ENCODE measurements at regions not wholly inside any gene's neighbourhood (a gene's known extent, or its start where the extent isn't known, plus 50 kb on each side); places are given as distances from the start of the nearest gene placed in this dataset.
"Not testable (repeated sequence)": the region's sequence is repeated elsewhere in the genome, so short reads cannot be mapped to it uniquely, and the experiment has no call there.

DNA sequence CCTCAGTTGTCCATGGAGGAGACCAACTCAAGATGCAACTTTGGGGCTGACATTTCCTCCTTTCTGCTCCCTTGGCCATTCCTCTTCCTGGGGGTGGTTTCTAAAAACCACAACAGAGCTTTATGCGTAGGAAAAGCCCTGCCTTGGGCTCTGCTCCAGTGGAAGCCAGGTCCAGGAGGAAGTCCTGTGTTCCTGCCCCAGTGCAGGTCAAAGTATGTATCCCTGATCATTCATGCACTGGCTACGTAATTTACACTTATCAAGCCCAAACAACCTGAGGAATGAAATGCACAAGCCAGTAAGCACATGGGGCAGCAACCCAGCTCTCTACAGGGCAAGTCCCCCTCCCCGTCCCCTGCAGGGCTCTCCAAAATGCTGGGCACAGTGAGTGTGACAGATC, 4498.1 kb upstream of the TPTE start:
- TF ChIP-seq, protein P1, sequence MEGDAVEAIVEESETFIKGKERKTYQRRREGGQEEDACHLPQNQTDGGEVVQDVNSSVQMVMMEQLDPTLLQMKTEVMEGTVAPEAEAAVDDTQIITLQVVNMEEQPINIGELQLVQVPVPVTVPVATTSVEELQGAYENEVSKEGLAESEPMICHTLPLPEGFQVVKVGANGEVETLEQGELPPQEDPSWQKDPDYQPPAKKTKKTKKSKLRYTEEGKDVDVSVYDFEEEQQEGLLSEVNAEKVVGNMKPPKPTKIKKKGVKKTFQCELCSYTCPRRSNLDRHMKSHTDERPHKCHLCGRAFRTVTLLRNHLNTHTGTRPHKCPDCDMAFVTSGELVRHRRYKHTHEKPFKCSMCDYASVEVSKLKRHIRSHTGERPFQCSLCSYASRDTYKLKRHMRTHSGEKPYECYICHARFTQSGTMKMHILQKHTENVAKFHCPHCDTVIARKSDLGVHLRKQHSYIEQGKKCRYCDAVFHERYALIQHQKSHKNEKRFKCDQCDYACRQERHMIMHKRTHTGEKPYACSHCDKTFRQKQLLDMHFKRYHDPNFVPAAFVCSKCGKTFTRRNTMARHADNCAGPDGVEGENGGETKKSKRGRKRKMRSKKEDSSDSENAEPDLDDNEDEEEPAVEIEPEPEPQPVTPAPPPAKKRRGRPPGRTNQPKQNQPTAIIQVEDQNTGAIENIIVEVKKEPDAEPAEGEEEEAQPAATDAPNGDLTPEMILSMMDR (IDR thresholded peaks at IDR 0.05): not testable (repeated sequence)
- TF ChIP-seq POLR2A (IDR thresholded peaks at IDR 0.05): not testable (repeated sequence)

Measured in lower leg skin (tissue), 3 donors.